RPMI7951 (cell line): ENCODE measurements at regions not wholly inside any gene's neighbourhood (a gene's known extent, or its start where the extent isn't known, plus 50 kb on each side); places are given as distances from the start of the nearest gene placed in this dataset.

Experiments used
- DNase-seq: peaks from one replicate; pipeline ENCODE4 v3.0.0-alpha.2; 2012; ENCODE audit warnings: low read depth

DNA sequence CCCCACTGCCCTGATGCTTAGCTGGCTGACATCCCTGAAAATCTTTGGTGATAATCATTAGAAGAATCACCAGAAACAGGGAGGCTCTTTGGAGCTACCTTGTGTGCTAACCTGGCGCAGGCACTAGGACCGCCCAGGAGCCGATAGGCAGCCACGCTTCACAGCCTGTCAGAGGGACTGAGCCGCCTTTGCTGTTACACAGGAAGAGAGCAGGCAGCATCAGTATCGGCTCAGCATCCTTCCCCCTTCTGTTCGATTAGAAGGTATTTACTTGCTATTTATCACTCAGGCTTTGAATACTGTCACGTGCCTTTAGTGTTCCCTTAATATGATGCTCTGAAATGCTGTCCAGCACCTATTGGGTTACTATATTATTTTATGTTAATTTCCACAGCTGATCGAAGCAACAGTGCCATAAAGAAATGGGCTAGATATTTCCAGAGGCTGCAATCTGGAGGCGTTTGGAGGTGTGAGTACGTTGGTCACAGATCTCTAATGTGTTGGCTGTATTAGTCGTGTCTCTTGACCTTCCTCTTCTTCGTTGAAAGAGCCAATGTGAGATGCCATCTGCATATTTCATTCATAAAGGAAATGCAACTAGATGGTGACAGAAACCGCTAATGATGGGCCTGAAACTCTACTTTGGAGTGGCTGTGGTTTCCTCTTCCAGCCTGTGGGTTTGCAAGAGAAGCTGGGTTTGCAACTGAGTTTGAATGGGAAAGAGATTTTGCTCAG lies 110.4 kb upstream of the RAB27B start:
- DNase-seq = peak; percentile 54

DNA sequence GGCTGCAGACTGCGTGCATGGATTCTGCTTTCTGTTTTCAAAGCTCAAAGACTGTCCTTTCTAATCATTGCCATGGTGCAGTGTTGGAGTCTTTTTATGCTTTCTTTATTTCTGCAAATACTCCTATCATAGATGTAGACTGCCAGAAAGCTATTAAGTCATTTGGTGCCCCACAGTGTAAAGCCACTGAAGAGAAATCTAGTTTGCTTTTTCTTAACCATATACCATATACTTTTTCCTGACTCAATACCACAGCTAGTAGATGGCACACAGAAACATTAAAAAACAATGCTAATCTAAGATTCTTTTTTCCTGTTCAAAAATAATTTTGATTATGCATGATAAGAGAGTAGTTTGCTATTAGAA lies 109.9 kb upstream of the RAB27B start:
- DNase-seq = no peak

DNA sequence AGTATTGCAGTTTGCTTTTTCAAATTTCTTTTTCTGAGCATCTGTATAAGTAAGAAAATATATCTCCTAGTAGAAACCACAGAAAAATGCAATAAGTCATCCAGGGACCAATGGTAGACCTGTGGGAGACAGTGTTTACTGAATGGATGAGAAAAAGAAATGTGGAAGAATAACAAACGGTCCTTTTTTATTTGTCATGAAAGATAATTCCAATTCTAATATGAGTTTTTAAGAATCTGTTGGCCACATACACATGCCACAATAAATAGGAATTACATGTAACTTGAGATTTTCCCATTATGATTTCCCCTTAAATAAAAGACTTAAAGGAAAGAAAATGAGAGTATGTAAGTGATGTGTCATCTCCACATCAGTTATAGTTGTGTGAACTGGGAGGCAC lies 107.7 kb upstream of the RAB27B start:
- DNase-seq = no peak

DNA sequence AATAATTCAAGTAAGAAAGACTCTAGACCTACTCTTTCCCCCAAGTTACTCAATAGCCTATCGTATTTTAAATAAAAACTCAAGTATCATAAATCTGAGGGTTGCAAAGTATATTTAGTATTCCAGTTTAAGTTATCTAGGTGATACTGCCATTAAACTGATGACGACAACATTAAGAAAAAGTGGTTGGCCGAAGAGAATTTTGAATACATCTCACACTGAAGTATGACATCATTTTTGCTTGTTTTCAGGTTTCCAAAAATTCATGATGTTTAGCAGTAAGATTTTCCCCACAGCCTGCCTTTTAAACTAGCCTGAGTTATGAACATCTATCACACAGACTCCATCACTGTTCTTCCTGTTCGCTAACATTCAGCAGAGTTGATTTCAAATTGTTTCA lies 102.1 kb upstream of the RAB27B start:
- no peak for DNase-seq

DNA sequence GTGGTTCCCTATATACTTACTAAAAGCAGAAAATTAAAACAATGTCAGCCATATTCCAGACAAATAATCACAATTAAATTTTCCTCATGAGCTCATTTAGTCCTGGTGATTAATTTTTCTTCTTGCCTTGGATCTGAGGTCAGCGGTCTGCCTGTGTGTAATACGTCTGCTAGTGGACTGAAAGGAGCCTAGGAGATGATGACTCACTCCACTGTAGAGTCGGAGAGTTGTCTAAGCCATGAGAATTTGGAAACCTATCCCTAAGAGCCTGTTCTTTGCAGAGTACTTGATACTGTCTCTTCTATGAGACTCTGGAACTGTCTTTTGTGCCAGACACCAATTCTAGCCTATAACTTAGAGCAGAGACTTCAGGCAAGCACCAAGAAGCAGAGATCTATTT lies 94.2 kb upstream of the RAB27B start:
- peak; percentile 87 for DNase-seq

DNA sequence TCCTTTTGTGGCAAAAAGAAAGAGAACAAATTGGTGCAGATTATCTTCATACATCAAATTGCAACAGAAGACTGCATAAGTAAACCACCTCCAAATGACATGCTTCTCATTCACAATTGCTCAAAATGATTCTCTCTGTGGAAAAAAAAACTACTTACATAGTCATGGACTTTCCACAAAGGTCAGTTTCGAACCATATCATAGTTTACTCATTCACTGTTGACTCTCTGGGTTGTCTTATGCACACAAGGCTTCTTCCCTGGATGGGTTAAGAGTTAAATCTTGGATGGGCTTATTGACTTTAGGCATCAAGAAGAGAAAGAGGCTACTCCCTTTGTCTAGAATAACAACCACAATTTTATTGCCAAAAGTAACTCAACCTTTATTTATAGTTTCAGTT lies 91.3 kb upstream of the RAB27B start:
- DNase-seq = no peak

DNA sequence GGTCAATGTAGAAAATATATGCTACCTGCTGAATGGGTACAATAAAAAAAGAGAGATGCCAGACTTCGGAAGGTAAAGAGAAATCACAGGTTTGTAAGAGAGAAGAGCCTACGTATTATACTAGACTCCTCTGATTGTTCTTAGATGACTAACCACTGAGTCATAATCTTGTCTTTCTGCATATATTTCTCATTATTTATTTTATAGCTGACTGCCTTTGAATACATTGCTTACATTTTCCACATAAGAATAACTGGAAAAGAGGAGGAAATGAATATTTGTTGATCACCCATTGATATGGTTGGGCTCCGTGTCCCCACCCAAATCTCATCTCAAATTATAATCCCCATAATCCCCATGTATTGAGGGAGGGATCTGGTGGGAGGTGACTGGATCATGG lies 90.3 kb upstream of the RAB27B start:
- peak; percentile 64 for DNase-seq

DNA sequence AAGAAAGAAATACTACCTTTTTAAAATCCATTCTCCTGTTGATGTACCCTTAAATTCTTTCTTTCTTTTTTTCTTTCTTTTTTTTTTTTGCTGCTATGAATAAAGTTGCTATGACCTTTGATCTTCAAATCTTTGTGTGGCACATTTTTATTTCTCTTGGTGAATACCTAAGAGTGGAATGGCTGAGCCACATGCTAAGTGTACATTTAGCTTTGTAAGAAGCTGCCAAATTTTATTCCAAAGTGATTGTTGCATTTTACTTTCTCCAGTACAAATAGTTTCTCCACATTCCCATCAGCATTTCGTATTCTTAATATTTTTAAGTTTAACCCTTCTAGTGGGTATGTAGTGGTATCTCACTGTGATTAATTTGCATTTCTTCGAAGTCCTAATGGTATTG lies 88.8 kb upstream of the RAB27B start:
- no peak for DNase-seq

DNA sequence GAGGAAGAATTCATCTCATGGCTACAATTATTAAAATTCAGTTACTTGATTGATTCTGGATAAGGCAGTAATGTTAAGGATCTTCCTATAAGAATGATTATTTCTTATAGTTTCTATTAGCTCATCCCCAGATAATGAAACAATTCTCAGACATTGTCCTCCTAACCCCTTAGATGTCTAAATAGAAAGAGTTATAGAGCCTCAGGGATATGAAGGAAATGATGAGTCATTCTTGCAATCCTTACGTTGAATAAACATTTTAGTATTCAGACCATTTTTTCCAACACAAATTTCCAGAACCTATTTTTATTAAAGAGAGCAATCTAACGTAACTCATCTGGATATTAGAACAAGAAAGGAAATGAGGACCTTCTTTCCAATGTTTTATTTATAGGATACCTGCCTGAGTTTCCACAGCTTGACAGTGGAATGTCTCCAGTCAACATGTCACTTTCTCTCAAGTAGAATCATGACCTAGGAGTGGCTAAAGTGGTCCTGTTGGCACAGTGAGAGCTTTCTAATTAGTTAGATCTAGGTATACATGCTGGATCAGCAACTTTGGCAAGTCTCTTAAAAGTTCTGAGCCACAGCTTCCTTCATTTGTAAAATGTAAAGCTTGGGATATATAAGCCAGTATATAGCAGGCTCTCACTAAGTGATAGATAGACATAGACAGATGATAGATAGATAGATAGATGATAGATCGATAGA lies 88.0 kb upstream of the RAB27B start:
- peak; percentile 59 for DNase-seq

DNA sequence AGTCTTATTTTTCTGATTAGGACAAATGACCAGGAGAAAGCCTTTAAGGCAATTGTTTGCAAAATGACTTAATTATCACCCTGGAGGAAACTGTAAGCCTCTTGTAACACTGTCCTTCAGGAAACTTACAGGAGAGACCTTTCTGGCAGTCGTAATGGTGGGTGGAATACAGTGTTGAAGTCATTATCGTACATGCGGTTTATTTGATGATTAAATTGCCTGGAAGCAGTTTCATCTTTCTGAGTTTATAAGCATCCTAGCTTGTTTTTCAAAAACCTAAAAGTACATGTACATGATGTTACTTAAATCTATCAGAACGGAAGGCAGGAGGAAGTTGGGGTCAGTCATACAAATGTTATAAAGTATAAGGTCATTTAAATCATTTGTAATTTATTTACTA lies 86.2 kb upstream of the RAB27B start:
- peak; percentile 29 for DNase-seq

DNA sequence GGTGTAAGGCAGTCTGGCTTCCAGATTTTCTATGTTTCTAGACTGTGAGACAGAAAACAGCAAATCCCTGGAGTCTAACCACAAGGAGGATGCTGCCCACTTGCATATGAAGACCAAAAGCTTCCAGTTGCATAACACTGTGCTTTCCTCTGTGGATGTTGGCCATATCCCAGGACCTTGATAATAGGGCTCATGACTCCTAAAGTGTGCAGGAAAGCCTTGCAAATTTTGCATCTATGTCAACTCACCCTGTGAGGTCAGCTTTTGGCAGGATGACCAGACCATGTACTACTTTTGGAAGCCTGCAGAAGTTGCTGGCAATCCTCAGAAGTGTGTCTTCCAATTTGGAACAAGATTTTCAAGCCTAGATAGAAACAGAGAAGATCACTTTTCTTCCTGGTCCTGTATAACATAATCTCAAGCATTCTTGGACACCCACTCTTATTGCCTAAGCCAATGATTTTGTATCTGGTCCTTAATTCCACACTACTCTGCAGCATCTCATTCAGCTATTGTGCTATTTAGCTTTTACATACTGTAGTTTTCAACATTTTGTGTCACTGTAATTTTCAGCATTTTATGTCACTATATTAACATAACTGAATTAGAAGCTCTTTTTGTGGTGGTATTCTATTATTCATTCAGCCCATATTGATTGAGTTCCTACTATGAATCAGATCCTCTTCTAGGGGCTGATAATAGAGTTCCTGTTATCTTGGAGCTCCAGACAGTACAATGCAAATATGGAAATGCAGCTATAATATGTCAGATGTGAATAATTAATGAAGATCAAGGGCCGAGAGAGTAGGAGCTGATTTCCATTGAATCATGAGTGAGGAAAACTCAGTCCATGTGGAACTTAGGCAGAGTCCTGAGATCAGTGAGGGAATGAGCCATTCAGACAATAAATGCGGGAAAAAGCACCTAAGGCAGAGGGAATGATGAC lies 85.3 kb upstream of the RAB27B start:
- peak; percentile 97 for DNase-seq

DNA sequence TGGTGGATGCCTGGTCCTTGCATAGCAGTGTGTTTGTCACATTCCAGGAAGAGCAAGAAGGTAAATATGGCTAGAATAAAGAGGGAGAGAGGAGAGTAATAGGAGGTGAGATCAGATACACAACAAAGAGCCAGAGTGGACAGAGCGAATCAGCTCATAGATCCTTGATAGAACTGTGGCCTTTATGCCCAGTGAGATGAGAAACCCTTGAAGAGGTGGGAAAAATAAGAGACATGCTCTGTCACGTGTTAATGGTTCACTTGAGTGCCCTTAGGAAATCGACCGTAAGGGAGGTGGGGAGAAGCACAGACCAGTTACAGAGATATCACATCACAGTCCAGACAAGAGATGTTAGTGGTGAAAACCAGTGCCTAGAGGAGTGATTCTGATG lies 84.7 kb upstream of the RAB27B start:
- DNase-seq = no peak

DNA sequence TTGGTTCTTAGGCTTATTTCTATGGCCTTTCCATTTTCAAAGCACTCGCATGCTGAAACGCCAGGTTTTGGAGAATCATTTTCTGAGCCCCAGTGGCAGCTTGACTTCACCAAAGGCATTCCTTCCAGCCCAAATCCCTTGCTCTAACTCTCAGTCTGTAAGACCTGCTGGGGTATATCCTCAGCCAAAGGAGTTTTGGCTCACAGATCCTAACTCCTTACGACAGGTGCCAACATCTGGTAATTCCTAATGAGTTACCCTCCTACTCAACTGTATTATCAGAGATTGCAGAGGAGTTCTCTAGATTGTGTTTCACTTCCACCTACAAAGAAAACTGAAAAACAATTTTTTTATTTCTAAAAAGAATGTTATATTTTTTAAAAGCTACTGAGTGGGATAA lies 79.0 kb upstream of the RAB27B start:
- no peak for DNase-seq

DNA sequence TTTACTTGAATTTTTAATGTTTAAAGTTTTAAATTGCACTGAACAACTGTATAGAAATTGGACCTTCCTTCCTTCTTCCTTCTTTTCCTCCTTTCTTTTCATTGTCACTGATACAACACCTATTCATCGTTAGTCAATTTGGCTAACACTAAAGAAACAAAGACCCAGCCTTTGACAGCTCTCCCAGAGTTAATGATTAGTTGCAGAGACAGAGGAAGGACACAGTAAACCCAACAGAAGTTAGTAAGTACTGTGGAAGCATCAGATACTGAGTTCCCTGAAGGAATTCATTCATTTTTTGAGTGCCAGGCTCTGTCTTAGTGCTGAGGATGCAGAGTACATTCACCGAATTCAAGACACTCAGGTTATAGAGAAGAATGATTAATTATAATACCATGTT lies 77.9 kb upstream of the RAB27B start:
- DNase-seq = no peak

DNA sequence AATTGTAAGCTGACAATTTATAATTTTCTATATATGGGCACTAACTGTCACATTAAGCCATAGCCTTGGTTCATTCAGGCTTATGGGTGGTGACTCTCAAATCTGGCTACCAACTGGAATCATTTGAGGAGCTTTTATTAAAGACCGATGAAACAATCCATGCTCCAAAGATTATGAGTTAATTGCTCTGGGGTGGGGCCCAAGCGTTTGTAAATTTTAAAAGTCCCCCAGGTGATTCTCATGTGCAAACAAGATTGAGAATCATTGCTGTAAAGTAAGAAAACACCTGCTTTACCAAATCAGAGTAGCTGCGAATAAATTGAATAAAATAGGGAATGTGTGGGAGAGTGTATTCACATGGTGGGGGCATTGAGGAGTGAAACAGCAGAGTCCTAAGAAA lies 76.1 kb upstream of the RAB27B start:
- DNase-seq = no peak

DNA sequence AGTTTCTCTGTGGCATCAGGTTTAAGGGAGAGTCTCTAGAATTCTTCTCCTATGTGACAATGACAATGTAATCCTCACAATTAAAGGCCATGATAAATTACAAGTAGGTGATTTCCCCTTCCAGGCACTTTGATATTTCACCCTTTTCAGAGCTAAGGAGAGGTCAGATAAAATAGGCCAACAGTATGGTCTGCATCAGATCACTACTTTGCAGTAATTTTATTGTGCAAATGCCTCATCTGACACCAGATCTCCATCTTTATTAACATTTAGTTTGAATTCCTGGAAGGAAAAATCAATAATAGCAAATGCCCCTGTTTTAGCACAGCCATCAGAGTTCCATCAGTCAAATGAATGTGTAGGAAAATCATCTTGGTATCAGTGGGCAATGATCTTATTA lies 72.8 kb upstream of the RAB27B start:
- no peak for DNase-seq

DNA sequence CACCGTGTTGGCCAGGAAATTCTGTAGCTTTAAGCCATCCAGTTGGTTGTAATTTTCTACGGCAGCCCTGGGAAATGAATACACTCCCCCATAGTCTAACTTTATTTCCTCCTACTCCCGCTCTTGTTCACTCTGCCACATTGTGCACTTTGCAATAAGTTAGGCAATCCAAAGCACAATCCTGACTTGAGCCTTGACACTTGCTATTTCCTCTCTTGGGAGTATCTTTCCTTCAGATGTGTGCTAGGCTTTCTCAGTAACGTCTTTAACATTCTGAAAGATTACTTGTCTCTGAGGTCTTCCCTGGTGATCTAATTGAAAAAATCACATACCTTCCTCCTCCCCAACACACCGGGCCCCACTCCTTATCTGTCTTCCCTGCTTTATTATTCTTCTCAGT lies 65.9 kb upstream of the RAB27B start:
- DNase-seq = no peak

DNA sequence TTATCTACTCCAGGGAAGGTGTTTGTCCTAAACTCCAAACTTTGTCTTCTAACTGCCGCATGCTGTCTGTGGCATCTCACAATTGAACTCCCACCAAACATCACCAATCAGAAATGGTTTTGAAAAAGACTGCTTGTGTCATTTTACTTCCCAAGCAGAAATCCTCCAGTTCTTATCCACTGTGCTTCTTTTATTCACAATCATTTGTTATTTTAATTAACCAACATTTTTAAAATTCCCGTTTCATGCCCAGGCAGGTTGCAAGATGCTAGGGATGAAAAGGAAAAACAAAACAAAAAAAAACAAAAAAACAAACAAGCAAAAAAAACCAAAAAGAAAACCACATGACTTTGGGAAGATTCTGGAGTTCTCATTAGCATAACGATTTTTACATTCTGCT lies 63.5 kb upstream of the RAB27B start:
- no peak for DNase-seq

DNA sequence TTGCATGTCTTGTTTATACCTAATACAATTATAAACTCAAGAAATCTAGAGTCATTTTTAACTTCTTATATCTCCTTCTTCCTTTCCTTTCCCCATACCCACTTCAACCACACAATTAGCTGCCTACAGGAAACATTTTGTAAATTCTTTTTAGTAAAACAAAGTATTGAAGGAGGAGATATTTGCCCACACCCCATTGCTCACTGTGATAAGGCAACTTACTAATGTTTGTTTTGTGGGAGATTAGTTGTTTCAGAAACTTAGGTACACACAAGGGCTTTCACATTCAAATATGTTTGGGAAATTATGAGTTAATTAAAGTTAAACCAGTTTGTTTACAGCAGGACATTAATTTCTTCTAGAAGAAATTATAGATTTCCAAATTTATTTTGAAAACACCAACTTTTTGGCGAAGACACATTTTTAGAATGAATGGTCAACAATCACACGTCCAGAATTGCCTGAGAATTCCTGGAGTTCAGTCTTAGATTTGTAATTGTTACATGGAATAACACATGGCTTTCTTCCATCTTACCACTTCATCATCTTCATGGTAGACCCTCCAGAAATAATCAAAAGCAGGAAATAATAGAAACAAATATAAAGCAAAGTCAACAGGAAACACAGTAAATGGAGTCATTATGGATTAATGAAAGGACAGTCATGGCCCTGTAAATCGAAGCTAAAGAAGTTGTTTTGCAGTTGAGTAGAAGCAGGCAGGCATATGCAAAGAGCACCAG lies 62.5 kb upstream of the RAB27B start:
- DNase-seq = no peak

DNA sequence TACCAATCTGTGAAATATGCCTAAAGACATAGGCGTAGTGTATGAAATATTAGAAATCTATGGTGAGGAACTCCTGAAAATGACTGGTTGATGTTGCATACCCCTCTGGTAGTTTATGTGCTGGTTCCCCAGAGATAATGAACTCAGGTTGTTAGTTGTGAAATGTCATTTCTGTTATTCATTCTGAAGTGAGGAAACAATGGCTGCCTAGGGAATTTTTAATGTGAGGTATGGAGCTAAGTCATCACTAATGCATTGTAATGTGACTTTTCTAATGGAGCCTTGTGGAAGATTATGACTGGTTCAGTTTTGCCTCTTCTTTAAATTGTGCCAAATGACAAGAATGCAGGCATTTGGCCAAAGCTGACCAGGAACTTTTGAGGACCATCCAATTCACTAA lies 61.6 kb upstream of the RAB27B start:
- no peak for DNase-seq

DNA sequence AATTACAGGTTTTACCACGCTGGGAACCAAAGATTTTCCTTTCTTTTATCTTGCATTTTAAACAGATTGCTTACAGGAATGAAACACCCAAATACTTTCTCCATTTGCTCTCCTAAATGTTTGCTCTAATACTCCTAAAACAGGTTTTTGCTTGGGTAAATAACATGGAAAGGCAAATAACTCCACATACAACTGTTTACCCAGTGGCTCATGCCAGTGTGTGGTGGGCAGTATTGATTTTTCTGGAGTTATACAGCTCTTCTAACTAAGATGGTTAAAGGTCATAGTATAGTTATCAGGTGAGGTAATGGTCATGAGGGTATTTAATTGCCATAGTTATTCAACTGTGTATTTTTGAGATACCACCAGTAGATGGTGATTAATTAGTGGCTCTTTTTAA lies 61.2 kb upstream of the RAB27B start:
- no peak for DNase-seq
